Transverse colon (tissue), 4 donors: ENCODE measurements at regions not wholly inside any gene's neighbourhood (a gene's known extent, or its start where the extent isn't known, plus 50 kb on each side); places are given as distances from the start of the nearest gene placed in this dataset.

Experiments
- CTCF ChIP-seq, 5 experiments: fragments of 200-600 bp in 3 of 5; fragments of 450-650 bp in 2 of 5; sonication (generic) in 3 of 5; IDR thresholded peaks; 1 replicate in 2 of 5; 2 replicates in 3 of 5; pipeline ENCODE4 v1.5.1; 2016 to 2017; ENCODE audit warnings: antibody characterized with exemption in 5 of 5, inconsistent platforms in 3 of 5, mild to moderate bottlenecking in 2 of 5, moderate library complexity in 1 of 5
- POLR2A ChIP-seq: fragments of 450-650 bp; IDR thresholded peaks from one replicate; pipeline ENCODE4 v1.6.1; 2016; ENCODE audit warnings: antibody characterized with exemption, mild to moderate bottlenecking, moderate library complexity
- POLR2AphosphoS5 ChIP-seq, 3 donors: sonication (generic); formaldehyde crosslinking; IDR thresholded peaks; one replicate each; pipeline ENCODE4 v1.6.1; 2016; ENCODE audit warnings: antibody characterized with exemption in 3 of 3

- TF ChIP-seq POLR2AphosphoS5 (IDR thresholded peaks at IDR 0.05), result no peak
- TF ChIP-seq CTCF (IDR thresholded peaks at IDR 0.05), result no peak
- TF ChIP-seq POLR2A, result no peak
These were observed 155.6 kb upstream of the TAS2R1 start for GRCh38 chr5:9785751-9786150.
